Stimulated activated CD4-positive, alpha-beta T cell treated with anti-CD3 and anti-CD28 coated beads, Interleukin-12 subunit alpha, Interleukin-12 subunit beta, amount 100 ng/mL, for 24 hours (primary cell): ENCODE measurements at regions not wholly inside any gene's neighbourhood (a gene's known extent, or its start where the extent isn't known, plus 50 kb on each side); places are given as distances from the start of the nearest gene placed in this dataset.
"Not testable (repeated sequence)": the region's sequence is repeated elsewhere in the genome, so short reads cannot be mapped to it uniquely, and the experiment has no call there.

Source experiments
- DNase-seq, 2 experiments: peaks; one replicate each; pipeline ENCODE4 v3.0.0-alpha.2; 2020; ENCODE audit warnings: low read depth in 2 of 2

DNA sequence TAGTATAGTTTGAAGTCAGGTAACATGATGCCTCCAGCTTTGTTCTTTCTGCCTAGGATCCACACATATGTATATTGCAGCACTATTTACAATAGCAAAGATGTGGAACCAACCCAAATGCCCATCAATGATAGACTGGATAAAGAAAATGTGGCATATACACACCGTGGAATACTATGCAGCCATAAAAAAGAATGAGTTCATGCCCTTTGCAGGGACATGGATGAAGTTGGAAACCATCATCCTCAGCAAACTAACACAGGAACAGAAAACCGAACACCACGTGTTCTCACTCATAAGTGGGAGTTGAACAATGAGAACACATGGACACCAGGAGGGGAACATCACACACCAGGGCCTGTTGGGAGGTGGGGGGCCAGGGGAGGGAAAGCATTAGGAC, 1111.5 kb downstream of the BRD1 start:
- DNase-seq, result not testable (repeated sequence)

DNA sequence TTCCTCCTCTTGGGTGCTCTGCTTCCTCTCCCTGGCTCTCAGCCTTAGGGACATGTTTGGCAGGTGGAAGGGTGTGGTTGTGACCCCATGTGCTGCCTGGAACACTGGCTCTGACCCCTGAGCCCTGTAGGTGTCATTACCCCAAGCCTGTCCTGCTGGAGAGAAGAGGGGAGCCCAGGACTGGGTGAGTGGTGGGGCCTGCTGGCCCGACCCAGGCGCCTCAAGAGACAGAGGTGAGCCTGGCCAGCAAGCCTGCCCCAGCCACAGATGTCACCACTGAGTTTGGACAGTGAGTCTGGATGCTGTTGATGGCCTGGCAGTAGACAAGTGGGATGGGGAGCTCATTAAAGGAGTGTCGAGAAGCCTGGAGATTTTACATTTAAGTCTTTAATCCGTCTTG, 1112.2 kb downstream of the BRD1 start:
- DNase-seq, result no peak

DNA sequence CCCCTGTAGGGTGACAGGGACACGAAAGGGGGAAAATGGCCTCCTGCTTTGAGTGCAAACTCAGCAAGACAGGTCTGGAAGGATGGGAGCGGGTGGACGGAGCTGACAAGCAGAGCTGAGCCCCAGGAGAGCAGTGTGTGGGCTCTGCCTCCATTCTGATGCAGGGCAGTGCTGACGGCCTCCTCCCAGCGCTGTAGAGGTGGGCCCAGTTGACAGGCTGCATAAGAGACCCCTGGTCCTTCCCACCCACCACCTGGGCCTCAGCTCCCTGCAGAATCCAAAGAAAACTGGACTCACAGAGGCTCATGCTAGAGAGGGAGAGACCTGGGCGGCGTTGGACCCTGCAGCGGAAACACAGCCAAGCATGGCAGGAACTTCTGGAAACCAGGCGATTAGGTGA, 1113.4 kb downstream of the BRD1 start:
- no peak for DNase-seq

DNA sequence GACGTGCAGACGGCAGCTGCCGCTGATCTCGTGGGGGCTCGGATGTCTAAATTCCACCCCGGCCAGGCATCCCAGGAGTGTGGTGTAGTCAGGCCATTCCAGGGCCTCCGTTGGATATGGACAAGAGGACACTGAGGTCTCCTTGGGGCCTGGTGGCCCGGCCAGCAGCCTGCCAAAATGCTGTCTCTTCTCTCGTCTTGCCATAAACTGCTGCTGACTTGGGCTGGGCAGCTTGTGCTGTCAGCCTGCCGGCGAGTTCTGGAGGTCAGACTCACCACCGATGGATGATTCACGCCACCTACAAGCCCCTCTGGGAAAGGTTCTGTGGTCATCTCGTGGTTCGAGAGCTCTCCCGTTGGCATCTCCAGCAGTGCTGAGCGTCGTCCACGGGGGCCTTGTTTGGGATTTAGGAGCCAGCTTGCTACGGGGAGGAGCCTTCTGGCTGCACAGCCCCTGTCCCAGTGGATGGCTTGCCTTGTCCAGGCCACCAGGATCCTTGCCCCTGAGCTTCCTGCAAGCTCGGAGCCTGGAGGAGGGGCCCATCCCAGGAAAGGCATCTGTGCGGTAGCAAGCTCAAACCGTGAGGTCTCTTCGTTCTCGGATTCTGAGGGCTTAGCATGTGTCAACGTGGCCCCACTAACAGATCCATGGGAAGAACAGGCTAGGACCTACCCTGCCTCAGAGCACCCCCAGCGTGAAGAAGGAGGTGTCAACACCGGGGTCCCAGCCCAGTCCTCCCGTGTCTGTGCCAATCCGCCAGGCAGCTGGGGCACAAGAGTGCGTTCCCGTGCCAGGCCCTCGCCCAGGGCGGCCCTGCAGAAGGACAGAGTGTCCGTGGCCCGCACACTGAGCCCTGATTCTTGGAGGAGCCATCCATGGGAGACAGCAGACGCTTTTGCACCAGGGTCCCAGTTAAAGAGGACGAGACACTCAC, 1114.1 kb downstream of the BRD1 start:
- no peak for DNase-seq

DNA sequence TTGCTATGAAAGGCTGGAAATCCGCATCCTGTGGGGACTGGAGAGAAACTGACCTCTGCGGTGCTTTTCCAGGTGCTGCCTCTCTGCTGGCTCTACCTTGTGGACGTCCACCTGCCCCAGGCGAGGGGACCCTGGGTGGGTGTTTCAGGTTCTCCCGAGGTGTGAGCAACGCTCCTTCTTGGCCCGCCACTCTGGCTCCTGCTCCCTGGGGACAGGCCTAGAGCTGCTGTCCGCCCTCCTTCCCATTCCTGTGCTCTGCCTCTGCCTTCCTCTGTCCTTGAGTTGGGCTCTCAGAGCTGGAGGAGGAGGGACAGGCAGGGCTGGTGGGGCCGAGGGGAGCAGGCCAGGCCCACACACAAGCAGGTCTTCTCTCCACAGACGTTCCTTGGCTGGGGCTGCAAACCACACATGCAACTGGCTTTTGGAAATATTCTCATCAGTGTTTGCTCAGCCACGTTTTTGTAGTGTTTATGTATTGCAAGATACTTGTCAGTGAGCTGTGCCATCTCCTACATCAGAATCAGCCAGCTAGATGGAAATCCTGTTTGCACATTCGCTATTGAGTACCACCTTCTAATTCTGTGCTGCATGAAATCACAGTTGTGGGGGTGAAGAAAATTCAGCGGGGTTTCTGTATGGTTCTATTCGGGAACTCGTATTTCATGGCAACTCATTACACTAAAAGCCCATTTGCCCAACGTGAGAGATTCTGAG, 1115.0 kb downstream of the BRD1 start:
- no peak for DNase-seq

DNA sequence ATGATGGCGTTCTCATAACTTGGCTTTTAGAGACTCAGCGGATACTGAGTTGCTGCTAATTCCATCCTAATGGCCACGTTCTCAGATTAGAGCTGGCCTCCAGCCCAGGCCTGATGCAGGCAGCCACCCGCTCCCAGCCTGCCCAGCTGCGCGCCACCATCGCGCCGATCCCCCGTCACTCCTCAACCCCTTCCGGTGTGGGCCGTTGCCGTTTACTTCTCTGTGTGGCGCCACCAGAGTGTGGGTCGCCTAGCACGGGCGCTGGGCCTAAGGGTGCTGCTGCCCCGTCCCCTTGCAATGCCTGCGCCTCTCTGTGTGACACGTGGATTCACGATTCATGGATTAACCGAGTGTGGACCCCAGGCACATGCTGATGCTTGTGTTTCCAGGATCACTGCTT, 1116.0 kb downstream of the BRD1 start:
- DNase-seq, result no peak

DNA sequence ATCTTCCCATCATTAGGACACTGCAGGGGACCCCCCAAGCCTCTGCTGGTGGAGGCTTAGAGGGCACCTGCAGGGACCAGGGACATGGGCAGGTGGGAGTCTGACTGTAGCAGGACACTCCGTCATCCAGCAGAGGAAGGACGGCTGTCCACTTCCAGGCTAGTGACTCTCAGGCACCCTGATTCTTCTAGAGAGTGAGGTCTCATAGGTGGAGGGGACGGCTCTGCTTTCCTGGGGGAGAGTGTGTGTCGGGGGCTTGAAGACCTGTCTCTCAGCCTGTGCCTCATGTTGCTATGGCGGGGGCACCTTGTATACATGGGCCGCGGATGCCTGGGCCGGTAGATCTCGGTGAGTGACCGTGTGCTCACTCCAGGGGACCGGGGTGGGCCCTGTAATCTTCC, 1116.6 kb downstream of the BRD1 start:
- no peak for DNase-seq

DNA sequence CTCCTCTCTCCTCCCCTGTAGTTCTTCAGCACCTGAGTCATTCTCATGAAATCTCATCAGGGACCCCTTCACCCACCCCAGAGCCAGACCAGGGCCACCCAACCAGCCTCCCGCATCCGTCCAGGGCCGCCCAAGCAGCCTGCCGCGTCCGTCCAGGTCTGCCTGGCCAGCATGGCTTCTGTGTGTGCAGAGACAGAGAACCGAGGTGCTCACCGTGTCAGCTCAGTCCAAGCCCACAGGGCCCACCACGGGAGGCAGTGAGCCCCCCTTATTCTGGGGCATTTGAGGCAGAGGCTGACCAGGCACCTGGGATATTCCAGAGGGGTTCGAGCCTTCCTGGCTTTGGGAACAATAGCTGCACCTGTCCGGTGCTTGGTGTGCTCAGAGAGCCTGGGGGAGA, 1117.3 kb downstream of the BRD1 start:
- no peak for DNase-seq

DNA sequence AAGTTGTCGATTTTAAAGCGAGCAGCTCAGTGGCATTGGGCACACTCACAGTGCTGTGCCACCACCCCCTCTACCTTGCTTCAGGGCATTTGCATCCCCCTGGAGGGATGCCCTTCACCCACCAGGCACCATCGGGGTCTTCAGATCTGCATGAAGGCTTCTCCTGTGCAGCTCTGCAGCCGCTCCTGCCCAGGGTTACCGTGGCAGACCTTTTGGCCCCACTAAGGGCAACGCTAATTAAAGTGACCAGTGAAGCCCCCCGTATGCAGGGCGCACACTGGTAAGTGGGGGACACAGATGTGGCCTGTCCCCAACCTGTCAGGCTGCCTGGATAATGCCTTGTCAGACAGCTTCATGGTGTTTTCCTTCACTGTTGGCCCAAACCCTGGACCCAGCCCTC, 1117.7 kb downstream of the BRD1 start:
- no peak for DNase-seq

DNA sequence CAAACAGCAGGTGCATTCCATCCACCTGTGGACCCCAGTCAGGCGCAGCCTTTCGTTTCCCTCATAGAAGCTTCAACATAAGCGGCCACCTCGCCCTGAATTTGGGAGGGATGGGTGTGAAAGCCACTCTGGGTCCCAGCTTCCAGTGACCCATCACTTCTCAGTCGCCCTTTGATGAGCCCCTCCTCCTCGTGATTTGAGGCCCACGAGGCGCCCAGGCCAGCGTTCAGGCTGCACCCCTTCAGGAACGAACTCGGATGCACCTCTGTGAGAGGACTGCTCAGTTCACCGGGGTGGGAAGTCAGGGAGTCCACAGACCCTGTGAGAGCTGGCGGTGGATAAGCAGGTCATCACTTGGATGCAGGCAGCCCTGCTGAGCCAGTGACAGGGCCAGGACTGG, 1118.2 kb downstream of the BRD1 start:
- no peak for DNase-seq

DNA sequence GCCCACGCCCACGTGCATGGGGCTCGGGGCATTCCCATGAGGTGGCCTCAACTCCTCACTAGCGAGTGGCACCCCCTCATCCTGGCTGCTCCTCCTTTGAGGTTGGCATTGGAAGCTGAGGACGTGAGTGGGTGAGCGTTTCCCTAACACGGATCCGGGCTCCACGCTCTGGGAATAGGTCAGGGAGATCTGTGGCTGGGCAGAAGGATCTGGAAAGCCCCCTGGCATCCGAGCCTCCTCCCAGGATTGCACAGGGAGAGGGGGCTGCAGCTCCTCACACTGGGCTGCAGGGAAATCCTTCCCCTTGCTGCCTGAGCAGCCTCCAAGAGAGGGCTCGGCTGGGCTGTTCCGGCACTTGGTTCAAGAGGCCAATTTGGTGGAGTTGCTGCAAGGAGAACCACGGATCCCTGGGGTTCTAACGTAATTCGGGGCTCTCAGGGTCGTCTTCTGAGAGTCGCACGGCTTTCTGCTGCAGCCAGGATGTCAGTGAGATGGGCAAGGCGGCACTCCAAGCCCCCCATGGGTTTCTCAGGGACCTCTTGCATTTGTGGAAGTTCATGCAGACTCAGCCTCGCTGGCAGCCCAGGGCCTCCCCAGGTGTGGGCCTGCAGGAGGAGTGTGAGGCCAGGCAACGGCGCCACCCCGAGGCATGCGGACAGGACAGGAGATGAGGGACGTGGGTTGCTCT, 1119.0 kb downstream of the BRD1 start:
- no peak for DNase-seq

DNA sequence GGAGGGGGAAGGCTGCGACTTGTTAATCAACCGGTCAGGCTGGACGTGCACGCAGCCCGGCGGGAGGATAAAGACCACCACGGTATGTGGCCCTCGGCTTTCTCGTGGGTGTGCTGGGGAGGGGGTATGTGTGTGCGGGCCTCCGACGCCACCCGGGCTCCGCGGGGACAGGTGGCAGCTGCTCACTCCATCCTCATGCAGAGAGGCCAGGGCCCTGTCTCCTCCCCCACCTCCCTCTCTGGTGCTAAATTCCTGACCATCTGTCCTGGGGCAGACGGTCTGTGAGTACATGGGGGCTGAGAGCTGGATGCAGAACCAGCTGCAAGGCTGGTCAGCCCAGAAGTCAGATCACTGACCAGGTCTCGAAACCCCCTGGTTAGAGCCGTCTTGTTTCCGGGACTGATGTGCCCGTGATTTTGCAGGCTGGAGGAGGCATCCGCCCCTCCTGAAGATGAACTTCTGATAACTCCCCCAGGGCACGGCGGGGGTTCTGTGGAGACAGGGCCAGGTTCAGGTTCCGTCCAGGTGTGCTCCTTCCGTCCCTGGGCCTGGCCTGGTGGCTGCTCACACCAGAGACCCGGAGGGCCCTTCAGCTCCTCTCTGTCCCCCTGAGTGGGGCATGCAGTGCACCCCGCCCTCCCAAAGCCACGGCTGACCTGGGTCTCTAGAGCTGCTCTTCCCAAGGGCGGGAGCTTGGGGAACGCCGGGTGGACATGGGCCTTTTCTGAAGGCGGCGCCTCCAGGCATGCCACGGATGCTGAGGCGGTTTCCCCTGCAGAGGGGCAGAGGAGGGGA, 1119.7 kb downstream of the BRD1 start:
- DNase-seq, result no peak

DNA sequence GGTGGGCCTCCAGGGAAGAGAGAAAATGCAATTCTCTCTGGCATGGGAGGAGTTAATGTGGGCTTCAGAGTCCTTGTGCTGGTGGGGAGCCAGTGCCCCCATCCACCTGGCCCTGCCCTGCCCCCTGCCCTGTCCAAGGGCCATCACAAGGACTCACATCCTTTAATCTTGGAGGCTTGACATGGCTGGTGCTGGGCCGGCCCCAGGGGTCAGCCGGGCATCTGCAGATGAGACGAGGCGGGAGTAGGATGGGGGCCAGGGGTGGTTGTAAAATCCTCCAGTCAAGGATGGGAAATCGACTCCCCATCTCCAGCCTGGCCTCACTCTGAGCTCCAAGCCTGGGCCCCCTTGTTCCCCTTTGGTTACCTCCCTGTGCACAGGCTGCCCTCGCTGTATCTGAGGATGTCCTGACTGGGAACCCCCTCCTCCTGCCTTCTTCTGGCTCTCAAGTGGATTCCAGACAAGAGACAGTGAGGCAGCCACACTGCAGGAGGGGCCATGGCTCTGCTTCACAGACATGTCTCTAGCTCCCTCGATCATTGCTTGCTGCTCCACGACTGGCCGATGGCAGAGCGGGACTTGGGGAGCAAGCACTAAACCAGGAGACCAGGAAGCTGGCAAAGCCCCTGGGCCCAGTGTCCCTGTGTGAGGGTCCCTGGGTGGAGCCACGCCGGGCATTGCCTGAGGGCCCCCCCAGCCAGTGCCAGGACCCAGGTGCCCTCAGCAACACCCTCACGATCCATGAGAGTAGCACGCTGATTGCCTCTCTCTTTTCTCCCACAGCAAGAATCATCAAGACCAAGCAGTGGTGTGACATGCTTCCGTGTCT, 1120.5 kb downstream of the BRD1 start:
- no peak for DNase-seq

DNA sequence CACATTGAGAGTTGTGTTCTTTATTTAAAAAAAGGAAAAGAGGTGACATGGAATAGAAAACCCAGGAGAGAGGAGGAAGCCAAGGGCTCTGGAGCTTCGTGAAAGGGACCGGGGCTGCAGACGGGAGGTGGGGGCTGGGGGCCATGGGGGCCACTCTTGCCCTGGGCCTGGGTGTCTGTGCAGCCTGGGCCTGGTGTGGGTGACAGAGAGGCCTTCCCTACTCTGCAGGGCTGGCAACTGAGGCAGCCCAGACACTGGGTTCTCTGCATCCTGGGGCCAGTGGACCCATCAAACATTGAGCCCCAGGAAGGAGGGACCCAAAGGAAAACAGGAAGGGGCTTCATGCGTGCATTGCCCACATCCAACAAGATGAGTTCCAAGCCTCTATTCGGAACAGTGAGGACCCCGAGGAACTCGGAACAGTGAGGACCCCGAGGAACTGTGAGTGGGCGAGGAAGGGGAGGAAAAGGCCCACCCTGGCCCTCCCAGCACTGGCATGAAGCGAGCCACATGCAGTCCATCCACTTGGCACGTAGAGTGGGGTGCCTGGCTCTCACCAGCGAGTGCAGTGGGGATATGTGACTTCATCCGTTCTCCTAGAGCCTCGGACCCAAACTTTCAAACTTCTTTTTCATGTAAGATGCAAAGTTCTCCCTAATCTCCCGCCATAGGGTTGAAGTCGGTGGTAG, 1121.6 kb downstream of the BRD1 start:
- DNase-seq, result no peak

DNA sequence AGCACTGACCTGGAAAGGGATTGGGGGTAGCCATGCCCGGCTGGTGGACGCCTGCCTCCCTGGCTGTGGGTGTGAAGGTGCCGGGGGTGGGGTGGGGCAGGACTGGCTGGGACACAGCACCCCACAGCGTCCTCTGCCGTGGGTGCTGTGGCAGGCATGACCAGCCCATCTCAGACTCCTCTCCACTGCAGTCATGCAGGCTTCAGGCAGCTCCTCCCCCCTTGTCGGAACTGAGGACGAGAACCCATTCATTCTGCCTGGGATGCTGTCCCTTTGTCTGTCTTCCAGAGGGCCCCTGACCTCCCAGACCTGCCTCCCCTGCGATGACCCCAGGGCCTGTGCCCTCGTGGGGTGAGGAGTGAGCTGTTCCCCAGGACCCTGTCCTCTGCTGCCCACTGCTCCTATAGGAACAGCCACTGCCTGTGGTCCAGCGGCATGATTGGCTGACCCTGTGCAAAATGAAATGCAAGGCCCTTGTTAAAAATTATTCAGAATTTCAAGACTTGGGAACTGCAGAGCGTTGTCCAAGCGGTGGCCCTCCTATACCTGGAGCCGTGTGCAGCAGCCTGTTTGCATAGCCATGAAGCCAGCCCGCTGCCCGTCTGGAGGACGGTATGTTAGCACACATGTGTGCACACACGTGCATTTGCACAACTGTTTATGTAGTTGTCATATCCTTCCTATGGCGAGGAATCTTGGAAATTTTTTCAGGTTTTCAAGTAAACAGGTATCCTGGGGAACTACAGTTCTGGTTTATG, 1122.3 kb downstream of the BRD1 start:
- DNase-seq, result no peak

DNA sequence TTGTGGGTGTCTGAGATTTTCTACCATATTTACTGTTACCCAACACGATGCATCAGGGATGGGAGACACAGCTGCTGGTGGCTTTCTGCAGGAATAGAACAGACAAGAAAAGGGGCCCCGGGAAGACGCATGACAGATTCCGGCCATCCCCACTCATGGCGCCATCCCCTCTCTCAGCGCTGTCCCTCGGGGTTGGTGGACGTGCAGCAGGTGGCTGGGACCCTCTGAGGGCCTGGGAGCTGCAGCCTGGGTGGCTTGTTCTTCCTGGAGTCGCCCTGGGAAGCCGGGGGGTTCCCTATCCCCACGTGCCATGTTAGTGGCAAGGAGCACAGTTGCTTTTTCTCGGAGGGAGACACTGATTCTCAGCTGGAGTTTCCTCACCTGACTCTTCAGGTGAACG, 1123.3 kb downstream of the BRD1 start:
- no peak for DNase-seq

DNA sequence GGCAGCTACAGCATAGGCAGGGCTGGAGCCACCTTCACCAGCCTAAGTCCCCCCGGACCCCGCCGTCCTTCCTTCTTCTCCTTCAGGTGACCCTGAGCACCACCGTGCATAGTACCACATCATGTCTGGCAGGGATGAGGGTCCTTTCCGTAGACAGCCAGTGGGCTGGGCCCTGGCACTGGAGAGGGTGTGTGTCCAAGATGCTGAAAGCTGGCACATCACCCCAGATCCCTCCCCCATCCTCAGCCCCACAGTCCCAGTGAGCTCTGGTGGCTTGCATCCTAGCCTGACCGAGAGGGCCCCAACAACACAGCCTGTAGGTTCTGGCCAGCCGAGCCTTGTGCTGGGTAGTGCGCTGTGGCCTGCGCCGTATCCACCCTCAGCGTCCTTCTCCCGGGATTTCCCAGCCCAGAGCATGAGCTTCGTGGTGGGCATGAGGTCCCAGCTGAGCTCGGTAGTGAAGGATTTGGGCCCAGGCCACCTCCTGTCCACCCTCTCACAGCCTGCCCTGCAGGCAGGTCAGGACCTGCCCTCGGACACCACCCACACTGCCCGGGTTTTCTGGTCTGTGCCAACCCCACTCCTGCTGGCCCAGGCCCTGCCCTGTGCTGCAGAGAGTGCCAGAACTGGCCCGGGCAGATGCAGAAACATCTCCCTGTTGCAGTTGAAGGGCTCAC, 1124.3 kb downstream of the BRD1 start:
- no peak for DNase-seq

DNA sequence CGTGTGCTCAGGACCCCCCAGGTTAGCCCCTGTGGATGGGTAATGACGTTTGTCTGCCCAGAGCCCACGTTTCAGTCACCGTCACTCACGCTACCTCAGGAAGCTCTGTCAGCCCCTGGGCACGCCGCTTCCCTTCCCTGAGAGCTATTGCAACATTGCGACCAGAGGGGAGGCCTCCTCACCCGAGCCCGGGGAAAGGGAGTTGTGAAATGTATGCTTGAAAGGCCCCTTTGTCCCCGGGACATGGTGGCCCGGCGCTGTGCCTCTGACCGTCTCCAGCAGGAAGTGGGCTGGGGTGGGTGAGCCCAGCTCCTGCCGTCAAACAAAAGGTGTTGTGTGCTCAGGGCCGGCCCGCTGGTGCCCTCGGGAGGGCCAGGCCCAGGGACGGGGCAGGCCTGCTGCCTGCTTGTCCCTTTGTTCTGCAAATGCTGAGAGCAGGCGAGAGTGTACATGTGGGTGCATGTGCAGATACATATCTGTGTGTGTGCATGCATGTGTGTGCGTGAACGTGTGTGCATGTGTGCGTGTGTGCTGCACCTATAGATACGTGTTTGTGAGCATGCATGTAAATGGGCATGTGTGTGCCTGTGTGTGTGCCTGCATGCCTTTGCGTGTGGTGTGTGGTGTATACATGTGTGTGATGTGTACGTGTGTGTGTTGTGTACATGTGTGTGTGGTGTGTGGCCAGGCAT, 1125.0 kb downstream of the BRD1 start:
- DNase-seq, result no peak
